Spleen (tissue), 7 donors: ENCODE measurements at regions not wholly inside any gene's neighbourhood (a gene's known extent, or its start where the extent isn't known, plus 50 kb on each side); places are given as distances from the start of the nearest gene placed in this dataset.

Source experiments
- POLR2A ChIP-seq, 3 donors: fragments of 450-650 bp; IDR thresholded peaks; one replicate each; pipeline ENCODE4 v1.5.1; 2017; ENCODE audit warnings: antibody characterized with exemption in 3 of 3, mild to moderate bottlenecking in 1 of 3
- POLR2AphosphoS5 ChIP-seq, 3 donors: sonication (generic); formaldehyde crosslinking; IDR thresholded peaks; one replicate each; pipeline ENCODE4 v1.5.1; 2017; ENCODE audit warnings: antibody characterized with exemption in 3 of 3
- TF ChIP-seq, protein P1 (sequence below), 11 experiments: fragments of 200-600 bp in 7 of 11; fragments of 450-650 bp in 4 of 11; sonication (generic) in 4 of 11; IDR thresholded peaks in 8 of 11; conservative IDR thresholded peaks in 3 of 11; 1 replicate in 7 of 11; 2 replicates in 4 of 11; pipeline versions ENCODE4 v1.4.0 to v1.8.0; 2016 to 2021; ENCODE audit warnings: antibody characterized with exemption in 11 of 11, inconsistent platforms in 4 of 11, mild to moderate bottlenecking in 1 of 11
- donor health status: DM: no; HTN: no; CAD: no; lungs with moderate emphysema.
- donor health status: DM: no; HTN: no; CAD: no.
- donor health status: DM: no; HTN: no; CAD: no.

DNA sequence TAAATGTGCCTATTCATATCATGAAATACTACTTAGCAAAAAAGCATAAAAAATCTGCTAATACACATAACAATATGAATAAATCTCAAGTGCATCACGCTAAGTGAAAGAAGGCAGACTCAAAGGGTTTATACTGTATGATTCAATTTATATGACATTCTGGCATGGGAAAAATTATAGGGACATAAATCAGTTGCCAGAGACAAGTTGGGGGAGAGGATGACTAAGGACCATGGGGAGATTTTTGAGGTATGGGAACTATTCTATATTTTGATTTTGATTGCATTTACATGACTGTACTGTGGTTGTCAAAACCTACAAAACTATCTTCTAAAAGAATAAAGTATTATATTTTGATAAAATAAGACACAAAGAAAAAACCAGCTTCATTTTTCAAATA, 650.3 kb upstream of the NR5A2 start:
- TF ChIP-seq POLR2A (IDR thresholded peaks at IDR 0.05) = no peak
- TF ChIP-seq, protein P1, sequence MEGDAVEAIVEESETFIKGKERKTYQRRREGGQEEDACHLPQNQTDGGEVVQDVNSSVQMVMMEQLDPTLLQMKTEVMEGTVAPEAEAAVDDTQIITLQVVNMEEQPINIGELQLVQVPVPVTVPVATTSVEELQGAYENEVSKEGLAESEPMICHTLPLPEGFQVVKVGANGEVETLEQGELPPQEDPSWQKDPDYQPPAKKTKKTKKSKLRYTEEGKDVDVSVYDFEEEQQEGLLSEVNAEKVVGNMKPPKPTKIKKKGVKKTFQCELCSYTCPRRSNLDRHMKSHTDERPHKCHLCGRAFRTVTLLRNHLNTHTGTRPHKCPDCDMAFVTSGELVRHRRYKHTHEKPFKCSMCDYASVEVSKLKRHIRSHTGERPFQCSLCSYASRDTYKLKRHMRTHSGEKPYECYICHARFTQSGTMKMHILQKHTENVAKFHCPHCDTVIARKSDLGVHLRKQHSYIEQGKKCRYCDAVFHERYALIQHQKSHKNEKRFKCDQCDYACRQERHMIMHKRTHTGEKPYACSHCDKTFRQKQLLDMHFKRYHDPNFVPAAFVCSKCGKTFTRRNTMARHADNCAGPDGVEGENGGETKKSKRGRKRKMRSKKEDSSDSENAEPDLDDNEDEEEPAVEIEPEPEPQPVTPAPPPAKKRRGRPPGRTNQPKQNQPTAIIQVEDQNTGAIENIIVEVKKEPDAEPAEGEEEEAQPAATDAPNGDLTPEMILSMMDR (IDR thresholded peaks at IDR 0.05 in 8 of 11, conservative IDR thresholded peaks at IDR 0.05 in 3 of 11) = no peak
- TF ChIP-seq POLR2AphosphoS5 (IDR thresholded peaks at IDR 0.05) = no peak
